Left lobe of liver (tissue), 2 donors: ENCODE measurements at regions not wholly inside any gene's neighbourhood (a gene's known extent, or its start where the extent isn't known, plus 50 kb on each side); places are given as distances from the start of the nearest gene placed in this dataset.

Experiments
- ATAC-seq: fragments of 200-7000 bp; cut with Tn5 transposase; one replicate; pipeline ENCODE4 v1.9.1; 2020; ENCODE audit warnings: mild to moderate bottlenecking, moderate library complexity
- DNase-seq: peaks from one replicate; pipeline ENCODE4 v3.0.0-alpha.2; 2020; ENCODE audit warnings: low spot score
- donor health status: DM: no; HTN: no; CAD: no; lungs with moderate emphysema.
- donor health status: DM: no; HTN: yes; CAD: no.

GRCh38 chr10:28810057-28810870, 132.9 kb downstream of the BAMBI start:
- ATAC-seq (no peak), DNase-seq (no peak)

DNA sequence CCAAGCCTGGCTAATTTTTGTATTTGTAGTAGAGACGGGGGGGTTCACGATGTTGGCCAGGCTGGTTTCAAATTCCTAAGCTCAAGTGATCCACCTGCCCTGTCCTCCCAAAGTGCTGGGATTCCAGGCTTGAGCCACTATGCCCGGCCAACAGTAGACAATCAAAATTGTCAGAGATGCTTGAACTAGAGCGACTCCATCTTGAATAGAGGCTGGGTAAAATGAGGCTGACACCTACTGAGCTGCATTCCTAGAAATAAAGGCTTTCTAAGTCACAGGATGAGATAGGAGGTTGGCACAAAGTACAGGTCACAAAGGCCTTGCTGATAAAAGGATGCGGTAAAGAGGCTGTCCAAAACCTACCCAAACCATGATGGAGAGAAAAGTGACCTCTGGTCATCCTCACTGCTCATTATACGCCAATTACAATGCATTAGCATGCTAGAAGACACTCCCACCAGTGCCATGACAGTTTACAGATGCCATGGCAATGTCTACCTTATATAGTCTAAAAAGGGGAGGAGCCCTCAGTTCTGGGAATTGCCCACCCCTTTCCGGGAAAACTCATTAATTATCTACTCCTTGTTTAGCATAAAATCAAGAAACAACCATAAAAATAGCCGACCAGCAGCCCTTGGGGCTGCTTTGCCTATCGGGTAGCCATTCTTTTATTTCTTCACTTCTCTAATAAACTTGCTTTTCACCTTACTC, 134.5 kb downstream of the BAMBI start:
- no peak for DNase-seq
- no peak for ATAC-seq

DNA sequence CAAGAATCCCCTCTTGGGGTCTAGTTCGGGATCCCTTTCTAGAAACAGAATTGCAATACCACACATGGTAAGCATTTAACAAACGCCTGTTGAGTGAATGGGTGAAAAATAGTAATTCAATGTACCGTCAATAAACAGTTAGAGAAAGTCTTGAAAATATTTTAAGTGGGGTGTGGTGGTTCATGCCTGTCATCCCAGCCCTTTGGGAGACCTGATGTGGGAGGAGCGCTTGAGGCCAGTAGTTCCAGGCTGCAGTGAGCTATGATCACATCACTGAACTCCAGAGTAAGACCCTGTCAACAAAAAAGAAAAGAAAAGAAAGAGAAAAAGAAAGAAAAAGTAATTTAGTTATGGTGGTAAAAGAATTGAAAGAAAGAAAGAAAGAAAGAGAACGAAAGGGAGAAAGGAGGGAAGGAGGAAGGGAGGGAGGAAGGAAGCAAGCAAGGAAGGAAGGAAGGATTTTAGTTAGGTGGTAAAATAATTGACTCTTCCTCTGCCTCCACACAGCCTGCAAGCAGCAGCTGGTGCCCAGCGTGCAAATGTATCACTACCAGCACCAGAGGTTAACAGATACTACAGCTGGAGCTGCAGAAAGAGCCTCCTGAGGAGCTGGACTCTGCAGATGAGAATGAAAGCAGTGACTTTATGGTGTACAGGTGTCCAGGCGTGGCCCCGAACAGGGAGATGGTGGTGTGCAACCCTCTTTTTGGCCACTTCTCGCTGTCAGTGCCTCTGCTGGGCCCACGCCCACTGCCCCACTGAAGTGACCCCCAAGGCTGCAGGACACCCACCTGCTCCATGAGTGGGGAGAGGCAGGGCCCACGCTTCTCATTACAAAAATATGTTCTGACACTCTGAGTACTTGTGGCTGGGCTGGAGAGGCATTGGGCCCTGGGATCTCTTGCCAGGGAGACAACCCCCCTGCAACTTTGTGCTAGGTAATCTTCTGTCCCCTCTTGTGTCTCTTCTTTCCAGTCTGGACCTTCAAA, 135.4 kb downstream of the BAMBI start:
- DNase-seq (no peak), ATAC-seq (no peak)

- DNase-seq (no peak), ATAC-seq (no peak)
Observed at GRCh38 chr10:28815681-28816080, 138.4 kb downstream of the BAMBI start.

DNA sequence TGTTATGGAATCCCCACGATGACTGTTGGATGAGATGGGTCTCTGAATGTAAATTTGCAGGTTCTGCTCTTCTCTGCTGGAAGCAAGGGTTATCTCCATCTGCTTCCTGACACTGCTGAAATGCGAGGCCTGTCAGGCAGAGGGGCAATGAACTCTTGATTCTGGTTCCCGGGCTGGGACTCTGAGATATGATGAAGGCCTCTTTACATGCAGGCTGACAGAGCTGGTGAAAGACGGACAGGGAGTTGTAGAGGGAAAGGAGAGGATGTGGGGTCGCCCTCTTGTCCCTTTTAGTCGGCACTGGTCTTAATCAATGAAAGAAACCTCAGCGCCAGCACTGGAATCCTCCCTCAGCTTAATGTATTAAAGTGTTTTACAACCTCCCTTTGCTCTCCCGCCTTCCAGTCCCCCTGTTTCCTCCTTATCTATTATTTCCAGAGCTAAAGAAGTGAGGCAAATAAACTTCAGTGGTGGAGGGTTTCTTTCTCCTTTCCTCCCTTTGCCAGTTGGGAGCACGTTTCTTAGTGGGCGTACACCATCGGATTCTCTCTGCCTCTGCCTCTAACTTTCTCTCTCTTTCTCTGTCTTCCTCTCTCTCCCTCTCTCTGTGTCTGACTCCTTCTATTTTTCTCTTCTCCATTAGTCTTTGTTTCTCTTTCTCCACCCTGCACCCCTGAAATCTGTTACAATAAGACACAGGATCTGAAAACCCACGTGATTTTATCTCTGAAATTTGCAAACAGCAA, 145.6 kb downstream of the BAMBI start:
- ATAC-seq (peak; percentile 62), DNase-seq (no peak)

GRCh38 chr10:28823501-28824075, 146.3 kb downstream of the BAMBI start:
- ATAC-seq (no peak), DNase-seq (no peak)

DNA sequence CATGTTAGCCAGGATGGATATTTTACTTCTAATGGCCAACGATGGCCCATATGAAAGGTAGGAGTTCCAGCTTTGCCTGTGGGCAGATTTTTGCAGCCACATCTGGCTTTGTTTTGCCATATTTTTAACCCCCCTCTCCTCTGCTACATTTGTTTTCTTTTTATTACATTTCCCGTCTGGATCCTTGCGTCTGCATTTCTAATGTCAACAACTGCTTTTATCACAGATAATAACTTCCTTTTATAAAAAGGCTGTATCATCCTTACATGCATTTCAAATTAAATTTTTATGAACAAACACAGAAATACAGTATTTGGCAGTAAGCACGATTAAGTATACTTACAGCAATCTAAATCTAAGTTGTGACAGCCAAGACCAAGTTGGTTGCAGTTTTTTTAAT, 156.0 kb downstream of the BAMBI start:
- ATAC-seq (no peak), DNase-seq (no peak)

GRCh38 chr10:28836435-28836743, 159.1 kb downstream of the BAMBI start:
- DNase-seq (no peak), ATAC-seq (no peak)

DNA sequence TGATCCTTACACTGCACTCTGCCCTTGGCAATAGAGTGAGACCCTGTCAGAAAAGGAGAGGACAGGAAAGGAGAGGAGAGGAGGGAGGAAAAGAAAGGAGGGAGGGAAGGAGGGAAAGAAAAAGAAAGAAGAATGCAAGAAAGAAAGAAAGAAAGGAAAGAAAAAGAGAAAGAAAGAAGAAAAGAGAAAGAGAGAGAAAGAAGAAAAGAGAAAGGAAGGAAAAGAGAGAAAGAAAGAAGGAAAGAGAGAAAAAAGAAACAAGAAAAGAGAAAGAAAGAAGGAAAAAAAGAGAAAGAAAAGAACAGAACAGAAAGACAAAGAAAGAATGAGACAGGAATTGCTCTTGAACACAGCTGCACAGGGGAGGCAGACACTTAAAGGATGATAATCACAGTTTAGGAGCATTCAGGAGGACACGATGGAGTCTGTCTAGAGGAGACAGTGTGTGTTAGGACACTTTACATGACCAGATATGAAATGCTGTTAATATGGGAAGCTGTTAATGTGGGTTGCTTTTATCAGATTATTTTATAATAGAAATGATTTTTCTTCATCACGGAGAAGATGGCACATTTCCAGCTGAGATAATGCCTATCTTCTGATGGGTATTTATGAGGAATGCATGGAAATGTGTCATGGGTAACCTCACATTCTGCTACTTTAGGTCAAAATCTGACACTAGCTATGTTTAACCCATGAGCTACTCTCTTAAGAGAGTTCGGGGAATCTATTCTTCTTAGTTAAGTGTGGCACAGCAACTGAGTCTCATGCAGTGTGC, 160.5 kb downstream of the BAMBI start:
- DNase-seq (no peak), ATAC-seq (no peak)

DNA sequence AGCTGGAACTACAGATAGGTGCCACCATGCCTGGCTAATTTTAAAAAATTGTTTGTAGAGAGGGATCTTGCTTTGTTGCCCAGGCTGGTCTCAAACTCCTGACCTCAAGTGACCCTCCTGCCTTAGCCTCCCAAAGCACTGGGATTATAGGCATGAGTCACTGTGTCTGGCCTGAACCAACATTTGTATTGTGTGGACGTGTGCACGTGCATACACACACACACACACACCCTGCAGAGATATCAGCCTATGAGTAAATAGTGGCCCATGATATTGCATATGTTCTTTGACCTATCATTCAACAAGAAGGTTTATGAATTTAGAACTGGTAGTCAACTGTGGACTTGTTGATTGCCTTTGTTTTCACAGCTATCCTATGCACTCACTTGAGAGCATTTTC, 161.6 kb downstream of the BAMBI start:
- peak; percentile 19 for ATAC-seq
- DNase-seq = no peak

GRCh38 chr10:28839600-28840007, 162.3 kb downstream of the BAMBI start:
- no peak for DNase-seq
- peak; percentile 78 for ATAC-seq

DNA sequence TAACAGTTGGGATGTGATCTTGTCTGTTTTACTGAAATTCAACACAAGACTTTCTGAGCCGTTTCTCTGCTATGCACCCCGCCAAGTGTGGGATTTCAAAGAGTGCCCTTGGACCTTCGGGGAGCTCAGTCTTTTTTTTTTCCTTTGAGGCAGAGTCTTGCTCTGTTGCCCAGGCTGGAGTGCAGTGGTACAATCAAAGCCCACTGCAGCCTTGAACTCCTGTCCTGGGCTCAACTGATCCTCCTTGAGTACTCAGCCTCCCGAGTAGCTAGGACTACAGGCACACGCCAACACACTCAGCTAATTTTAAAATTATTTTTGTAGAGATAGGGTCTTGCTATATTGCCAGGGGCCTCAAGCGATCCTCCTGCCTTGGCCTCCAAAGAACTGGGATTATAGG, 162.9 kb downstream of the BAMBI start:
- no peak for DNase-seq
- no peak for ATAC-seq

DNA sequence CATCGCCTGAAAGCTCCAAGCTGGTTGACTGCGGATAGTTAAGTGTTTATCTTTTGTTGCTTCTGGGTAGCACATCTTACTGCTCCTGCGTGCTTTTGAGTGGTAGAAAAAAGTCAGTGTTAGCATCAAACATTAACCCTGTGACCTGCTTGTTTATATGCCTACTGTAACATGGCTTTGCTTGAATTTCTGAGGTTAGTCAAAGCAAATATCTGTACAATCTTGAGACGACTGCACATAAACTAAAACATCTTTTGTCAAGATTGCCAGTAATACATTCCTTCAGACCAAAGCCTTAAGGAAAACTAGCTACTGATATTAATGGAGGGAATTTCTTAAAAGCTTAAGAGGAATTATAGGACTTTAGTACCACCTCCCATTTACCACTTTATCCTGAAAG, 163.7 kb downstream of the BAMBI start:
- ATAC-seq (no peak), DNase-seq (no peak)

GRCh38 chr10:28841625-28842024, 164.3 kb downstream of the BAMBI start:
- ATAC-seq = no peak
- DNase-seq = no peak

DNA sequence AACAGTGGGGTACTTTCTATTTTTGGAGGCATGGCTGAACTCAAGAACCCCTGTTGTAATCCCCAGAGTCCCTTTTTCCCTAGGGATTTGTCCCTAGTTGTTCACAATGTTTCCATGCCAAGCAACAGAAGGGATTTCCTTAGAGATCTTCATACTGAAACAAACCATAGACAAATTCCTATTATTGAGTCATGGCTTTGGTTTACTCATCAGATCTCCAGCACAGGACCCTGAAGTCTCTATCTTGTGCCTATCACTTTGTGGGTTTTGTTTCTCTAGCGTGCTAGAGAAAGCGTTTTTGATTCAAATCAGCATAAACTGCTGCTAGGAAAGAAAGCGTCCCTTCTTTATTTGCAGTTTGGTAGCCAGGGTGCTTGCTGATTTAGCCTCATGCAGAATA, 165.0 kb downstream of the BAMBI start:
- no peak for DNase-seq
- ATAC-seq = no peak

DNA sequence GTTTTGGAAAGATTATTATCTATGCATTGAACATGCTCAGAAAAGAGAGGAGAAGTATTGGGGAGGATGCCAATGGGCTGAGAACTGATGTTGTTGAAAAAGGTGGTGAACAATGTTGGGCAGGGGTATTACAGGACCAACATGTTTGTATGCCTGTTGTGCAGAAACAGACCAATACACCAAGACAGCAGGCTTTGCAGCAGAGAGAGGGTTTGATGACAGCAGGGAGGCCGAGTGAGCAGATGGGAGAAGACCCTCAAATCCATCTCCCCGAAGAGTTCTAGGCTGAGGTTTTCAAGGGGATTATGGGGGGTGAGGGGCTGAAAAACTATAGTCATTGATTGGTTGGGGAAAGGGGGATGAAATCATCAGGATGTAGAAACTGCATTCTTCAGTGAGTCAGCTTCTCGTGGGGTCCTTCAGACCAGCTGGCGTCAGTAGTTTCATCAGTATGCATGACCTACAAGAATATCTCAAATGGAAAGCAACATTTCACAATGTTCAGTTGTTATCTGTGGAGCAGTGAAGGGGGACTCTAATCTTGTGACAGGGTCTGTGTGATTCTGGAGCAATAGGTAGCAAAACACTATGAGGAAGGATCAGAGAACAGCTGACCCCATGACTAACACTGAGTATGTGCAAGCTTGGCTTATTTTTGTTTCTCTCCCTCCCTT, 167.8 kb downstream of the BAMBI start:
- no peak for DNase-seq
- no peak for ATAC-seq

DNA sequence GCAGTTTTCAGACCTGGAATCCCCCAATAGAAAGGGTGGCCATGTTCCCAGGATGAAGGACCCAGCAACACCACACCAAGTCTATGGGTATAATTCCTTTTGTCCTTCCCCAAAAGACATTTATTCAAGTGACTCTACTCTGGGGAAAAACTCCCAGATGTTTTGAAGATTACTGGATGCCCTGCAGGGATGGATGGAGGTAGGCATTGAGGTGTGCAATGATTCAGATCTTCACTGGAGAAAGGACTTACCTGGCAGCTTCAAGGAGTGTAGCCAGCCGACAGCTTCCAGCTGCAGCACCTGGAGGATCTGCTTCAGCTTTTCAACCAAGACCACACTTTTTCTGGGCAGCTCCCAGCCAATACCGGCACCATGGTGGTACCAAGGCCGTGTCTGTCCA, 172.0 kb downstream of the BAMBI start:
- ATAC-seq = no peak

GRCh38 chr10:28849821-28850220, 172.5 kb downstream of the BAMBI start:
- ATAC-seq = no peak

More for the DNA sequence above, 172.0 kb downstream of the BAMBI start:
- no peak for DNase-seq

DNA sequence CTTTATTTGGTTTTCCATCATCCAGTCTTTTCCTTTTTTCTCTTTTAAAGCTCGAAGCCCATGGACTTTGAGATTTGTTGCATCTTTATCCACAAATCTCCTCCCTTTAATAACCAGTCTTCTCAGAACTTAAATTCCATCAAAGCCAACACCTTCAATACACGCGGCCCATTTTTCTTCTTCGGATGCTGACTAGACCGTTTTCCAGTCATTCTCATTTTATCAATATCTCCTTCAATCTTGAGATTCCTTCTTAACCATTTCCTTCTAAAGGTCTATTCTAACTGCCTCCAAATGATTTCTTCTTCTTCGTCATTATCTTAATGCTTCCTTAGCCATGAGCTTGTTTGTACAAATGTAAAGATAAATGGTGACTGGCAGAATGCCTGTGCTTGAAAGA, 173.5 kb downstream of the BAMBI start:
- ATAC-seq = no peak
- DNase-seq = no peak

More at GRCh38 chr10:28849821-28850220, 172.5 kb downstream of the BAMBI start:
- no peak for DNase-seq
